ENCODE measurements at regions not wholly inside any gene's neighbourhood (a gene's known extent, or its start where the extent isn't known, plus 50 kb on each side); places are given as distances from the start of the nearest gene placed in this dataset.

DNA sequence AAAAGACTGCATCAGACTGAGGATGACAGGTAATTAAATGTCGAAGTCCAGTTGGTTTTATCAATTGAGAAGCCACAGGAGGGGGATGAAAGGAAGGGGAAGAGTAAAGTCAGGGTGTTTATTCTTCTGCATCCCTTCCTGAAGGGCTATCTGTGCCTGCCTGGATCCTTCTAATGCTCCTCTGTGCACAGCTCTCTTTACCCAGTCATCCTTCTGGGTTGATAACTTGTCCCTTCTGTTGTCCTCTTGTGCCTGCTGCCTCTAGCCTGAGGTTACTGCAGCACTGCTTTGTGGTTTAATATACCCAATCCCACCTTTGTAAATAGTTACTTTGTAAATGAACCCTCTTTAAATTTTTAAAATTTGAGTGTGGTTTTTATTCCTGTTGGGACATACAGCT, 1127.3 kb downstream of the EPHA7 start (continued):
- TF ChIP-seq, protein P1, sequence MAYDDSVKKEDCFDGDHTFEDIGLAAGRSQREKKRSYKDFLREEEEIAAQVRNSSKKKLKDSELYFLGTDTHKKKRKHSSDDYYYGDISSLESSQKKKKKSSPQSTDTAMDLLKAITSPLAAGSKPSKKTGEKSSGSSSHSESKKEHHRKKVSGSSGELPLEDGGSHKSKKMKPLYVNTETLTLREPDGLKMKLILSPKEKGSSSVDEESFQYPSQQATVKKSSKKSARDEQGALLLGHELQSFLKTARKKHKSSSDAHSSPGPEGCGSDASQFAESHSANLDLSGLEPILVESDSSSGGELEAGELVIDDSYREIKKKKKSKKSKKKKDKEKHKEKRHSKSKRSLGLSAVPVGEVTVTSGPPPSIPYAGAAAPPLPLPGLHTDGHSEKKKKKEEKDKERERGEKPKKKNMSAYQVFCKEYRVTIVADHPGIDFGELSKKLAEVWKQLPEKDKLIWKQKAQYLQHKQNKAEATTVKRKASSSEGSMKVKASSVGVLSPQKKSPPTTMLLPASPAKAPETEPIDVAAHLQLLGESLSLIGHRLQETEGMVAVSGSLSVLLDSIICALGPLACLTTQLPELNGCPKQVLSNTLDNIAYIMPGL (CRISPR knock-in tag; IDR thresholded peaks at IDR 0.05; ENCODE audit: borderline replicate concordance), result no peak
- TF ChIP-seq FOSL2 (IDR thresholded peaks at IDR 0.05) (no peak), FOSL2 (CRISPR knock-in tag; IDR thresholded peaks at IDR 0.05) (no peak)

DNA sequence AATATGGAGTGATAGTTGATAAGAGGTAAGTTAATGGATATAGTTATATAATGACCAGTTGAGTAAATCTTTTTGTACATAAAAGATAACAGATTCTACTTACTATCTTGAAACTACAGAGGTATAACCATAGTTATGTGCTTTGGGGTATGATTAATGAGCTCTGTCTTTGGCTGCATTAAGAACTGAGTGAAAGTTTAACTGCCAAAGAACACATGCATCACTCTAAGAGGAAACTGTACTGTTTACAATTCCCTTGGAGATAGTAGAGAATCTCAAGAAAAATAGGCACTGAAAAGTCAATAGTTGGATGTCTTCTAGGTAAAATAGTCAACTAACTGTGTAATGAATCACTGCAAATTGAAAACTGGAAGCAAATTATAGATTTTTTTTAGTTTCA, 1129.5 kb downstream of the EPHA7 start:
- H3K9me3 ChIP-seq, result no peaks in the 10 kb centered on the region
- H3K4me2 ChIP-seq, result no peak overlapping the region
- DNase-seq (ENCODE audit: low read depth in 1 of 2, low spot score in 1 of 2), result no peak
- no peaks in the 10 kb centered on the region for H3K4me1 ChIP-seq
- TF ChIP-seq ZSCAN20 (CRISPR knock-in tag; IDR thresholded peaks at IDR 0.05) (no peak), CBX2 (IDR thresholded peaks at IDR 0.05; ENCODE audit: borderline replicate concordance, low read depth) (no peak), ZNF302 (CRISPR knock-in tag; IDR thresholded peaks at IDR 0.05) (no peak), HDAC2 (IDR thresholded peaks at IDR 0.05) (no peak), EP300 (IDR thresholded peaks at IDR 0.05) (no peak), HOXA7 (CRISPR knock-in tag; IDR thresholded peaks at IDR 0.05) (no peak), EHF (CRISPR knock-in tag; IDR thresholded peaks at IDR 0.05) (no peak), SMC3 (IDR thresholded peaks at IDR 0.05) (no peak), JUNB (IDR thresholded peaks at IDR 0.05) (no peak)
- TF ChIP-seq, protein P2, sequence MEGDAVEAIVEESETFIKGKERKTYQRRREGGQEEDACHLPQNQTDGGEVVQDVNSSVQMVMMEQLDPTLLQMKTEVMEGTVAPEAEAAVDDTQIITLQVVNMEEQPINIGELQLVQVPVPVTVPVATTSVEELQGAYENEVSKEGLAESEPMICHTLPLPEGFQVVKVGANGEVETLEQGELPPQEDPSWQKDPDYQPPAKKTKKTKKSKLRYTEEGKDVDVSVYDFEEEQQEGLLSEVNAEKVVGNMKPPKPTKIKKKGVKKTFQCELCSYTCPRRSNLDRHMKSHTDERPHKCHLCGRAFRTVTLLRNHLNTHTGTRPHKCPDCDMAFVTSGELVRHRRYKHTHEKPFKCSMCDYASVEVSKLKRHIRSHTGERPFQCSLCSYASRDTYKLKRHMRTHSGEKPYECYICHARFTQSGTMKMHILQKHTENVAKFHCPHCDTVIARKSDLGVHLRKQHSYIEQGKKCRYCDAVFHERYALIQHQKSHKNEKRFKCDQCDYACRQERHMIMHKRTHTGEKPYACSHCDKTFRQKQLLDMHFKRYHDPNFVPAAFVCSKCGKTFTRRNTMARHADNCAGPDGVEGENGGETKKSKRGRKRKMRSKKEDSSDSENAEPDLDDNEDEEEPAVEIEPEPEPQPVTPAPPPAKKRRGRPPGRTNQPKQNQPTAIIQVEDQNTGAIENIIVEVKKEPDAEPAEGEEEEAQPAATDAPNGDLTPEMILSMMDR (IDR thresholded peaks at IDR 0.05), result no peak
- TF ChIP-seq, protein P3, sequence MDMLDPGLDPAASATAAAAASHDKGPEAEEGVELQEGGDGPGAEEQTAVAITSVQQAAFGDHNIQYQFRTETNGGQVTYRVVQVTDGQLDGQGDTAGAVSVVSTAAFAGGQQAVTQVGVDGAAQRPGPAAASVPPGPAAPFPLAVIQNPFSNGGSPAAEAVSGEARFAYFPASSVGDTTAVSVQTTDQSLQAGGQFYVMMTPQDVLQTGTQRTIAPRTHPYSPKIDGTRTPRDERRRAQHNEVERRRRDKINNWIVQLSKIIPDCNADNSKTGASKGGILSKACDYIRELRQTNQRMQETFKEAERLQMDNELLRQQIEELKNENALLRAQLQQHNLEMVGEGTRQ (IDR thresholded peaks at IDR 0.05), result no peak
- TF ChIP-seq, protein P4, sequence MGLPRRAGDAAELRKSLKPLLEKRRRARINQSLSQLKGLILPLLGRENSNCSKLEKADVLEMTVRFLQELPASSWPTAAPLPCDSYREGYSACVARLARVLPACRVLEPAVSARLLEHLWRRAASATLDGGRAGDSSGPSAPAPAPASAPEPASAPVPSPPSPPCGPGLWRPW (IDR thresholded peaks at IDR 0.05), result no peak
- TF ChIP-seq, protein P5, sequence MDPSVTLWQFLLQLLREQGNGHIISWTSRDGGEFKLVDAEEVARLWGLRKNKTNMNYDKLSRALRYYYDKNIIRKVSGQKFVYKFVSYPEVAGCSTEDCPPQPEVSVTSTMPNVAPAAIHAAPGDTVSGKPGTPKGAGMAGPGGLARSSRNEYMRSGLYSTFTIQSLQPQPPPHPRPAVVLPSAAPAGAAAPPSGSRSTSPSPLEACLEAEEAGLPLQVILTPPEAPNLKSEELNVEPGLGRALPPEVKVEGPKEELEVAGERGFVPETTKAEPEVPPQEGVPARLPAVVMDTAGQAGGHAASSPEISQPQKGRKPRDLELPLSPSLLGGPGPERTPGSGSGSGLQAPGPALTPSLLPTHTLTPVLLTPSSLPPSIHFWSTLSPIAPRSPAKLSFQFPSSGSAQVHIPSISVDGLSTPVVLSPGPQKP (IDR thresholded peaks at IDR 0.05; ENCODE audit: low read depth, low read length), result no peak
- POLR2A ChIA-PET, result no interaction called here
- no peak overlapping the region for H3K27ac ChIP-seq
- no peak overlapping the region for H3K4me3 ChIP-seq
- CTCF ChIA-PET, result no interaction called here
- FAIRE-seq, result no peak
- no peak for ATAC-seq

DNA sequence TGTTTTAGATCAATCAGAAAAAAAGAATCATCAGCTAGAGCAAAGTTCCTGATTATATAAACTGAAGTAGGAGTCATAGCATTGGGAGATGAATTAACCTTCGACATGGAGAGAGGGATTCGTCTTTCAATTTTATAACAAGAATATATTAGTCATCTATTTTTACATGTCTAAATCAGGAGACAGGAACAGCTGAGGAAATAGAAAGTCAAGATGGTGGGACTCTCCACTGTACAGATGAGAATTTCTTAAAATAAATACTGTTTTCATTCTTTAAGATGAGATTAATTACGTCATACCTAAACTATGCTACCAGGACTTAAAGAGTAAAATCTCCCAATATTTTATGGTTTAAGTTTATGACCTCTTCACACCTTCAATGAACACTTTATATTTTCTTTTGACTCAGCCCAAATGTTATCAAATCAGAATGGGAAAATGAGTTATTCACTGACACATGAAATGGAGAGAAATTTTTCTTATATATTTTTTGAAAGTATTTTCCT, 1137.7 kb downstream of the EPHA7 start:
- DNase-seq (ENCODE audit: low read depth in 1 of 2, low spot score in 1 of 2), result no peak
- POLR2A ChIA-PET, result no interaction called here
- CTCF ChIA-PET, result no interaction called here

More for the DNA sequence above, 1137.7 kb downstream of the EPHA7 start:
- Histone ChIP-seq H3K4me2 (no peak overlapping the region), H3K4me3 (no peak overlapping the region), H3K4me1 (no peaks in the 10 kb centered on the region), H3K9me3 (no peaks in the 10 kb centered on the region), H3K27ac (no peak overlapping the region)
- TF ChIP-seq MAZ (IDR thresholded peaks at IDR 0.05; ENCODE audit: borderline replicate concordance, low read depth, low read length) (no peak), GATA3 (IDR thresholded peaks at IDR 0.05; ENCODE audit: borderline replicate concordance) (no peak), POLR2AphosphoS2 (conservative IDR thresholded peaks at IDR 0.05; ENCODE audit: low read length) (no peak), ZSCAN20 (CRISPR knock-in tag; IDR thresholded peaks at IDR 0.05) (no peak), HOXB5 (CRISPR knock-in tag; IDR thresholded peaks at IDR 0.05) (no peak), TFCP2L1 (CRISPR knock-in tag; IDR thresholded peaks at IDR 0.05) (no peak)
- TF ChIP-seq, protein P4 (IDR thresholded peaks at IDR 0.05), result no peak
- TF ChIP-seq, protein P6, sequence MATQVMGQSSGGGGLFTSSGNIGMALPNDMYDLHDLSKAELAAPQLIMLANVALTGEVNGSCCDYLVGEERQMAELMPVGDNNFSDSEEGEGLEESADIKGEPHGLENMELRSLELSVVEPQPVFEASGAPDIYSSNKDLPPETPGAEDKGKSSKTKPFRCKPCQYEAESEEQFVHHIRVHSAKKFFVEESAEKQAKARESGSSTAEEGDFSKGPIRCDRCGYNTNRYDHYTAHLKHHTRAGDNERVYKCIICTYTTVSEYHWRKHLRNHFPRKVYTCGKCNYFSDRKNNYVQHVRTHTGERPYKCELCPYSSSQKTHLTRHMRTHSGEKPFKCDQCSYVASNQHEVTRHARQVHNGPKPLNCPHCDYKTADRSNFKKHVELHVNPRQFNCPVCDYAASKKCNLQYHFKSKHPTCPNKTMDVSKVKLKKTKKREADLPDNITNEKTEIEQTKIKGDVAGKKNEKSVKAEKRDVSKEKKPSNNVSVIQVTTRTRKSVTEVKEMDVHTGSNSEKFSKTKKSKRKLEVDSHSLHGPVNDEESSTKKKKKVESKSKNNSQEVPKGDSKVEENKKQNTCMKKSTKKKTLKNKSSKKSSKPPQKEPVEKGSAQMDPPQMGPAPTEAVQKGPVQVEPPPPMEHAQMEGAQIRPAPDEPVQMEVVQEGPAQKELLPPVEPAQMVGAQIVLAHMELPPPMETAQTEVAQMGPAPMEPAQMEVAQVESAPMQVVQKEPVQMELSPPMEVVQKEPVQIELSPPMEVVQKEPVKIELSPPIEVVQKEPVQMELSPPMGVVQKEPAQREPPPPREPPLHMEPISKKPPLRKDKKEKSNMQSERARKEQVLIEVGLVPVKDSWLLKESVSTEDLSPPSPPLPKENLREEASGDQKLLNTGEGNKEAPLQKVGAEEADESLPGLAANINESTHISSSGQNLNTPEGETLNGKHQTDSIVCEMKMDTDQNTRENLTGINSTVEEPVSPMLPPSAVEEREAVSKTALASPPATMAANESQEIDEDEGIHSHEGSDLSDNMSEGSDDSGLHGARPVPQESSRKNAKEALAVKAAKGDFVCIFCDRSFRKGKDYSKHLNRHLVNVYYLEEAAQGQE (IDR thresholded peaks at IDR 0.05), result no peak
- ATAC-seq (no peak), FAIRE-seq (no peak)
- 1% methylated on average over 3 of the region's 3 CpGs for WGBS (ENCODE audit: missing lambda C conversion rate)
